Thoracic aorta (tissue), 2 donors: ENCODE measurements at regions not wholly inside any gene's neighbourhood (a gene's known extent, or its start where the extent isn't known, plus 50 kb on each side); places are given as distances from the start of the nearest gene placed in this dataset.

Experiments
- ATAC-seq: fragments of 150-250 bp; one replicate; pipeline ENCODE4 v1.8.0; 2017; ENCODE audit warnings: low read depth; ENCODE audit not compliant: insufficient number of reproducible peaks, low FRiP score
- DNase-seq: peaks from one replicate; pipeline ENCODE4 v3.0.0-alpha.2; 2020; ENCODE audit warnings: low spot score
- H3K27ac ChIP-seq, 2 donors: fragments of 200-600 bp; sonication (generic); 1 replicate in 1 of 2; 2 replicates in 1 of 2; pipeline ENCODE4 v1.5.1; 2016; ENCODE audit warnings: mild to moderate bottlenecking in 2 of 2, moderate library complexity in 2 of 2
- H3K27me3 ChIP-seq: fragments of 200-600 bp; sonication (generic); replicated peaks from 2 replicates; pipeline ENCODE4 v1.6.0; 2016; ENCODE audit warnings: mild to moderate bottlenecking; ENCODE audit not compliant: insufficient read depth
- H3K36me3 ChIP-seq: fragments of 200-600 bp; sonication (generic); one replicate; pipeline ENCODE4 v1.5.1; 2016
- H3K4me1 ChIP-seq, 2 donors: fragments of 200-600 bp; sonication (generic); 1 replicate in 1 of 2; 2 replicates in 1 of 2; pipeline versions ENCODE4 v1.5.1 to v1.6.0; 2016; ENCODE audit warnings: low read depth in 2 of 2, mild to moderate bottlenecking in 1 of 2; ENCODE audit not compliant: control insufficient read depth in 1 of 2
- H3K4me3 ChIP-seq: fragments of 200-600 bp; sonication (generic); 2 replicates; pipeline ENCODE4 v1.5.1; 2016; ENCODE audit warnings: mild to moderate bottlenecking
- H3K9me3 ChIP-seq: fragments of 200-600 bp; sonication (generic); 2 replicates; pipeline ENCODE4 v1.5.1; 2016
- CTCF ChIP-seq: fragments of 200-600 bp; sonication (generic); IDR thresholded peaks from one replicate; pipeline ENCODE4 v1.5.1; 2019; ENCODE audit warnings: antibody characterized with exemption

GRCh38 chr18:61719671-61720070 is 173.1 kb downstream of the RNF152 start:
- Histone ChIP-seq H3K9me3 (no peaks in the 10 kb centered on the region), H3K36me3 (no peaks in the 10 kb centered on the region), H3K27ac (no peak overlapping the region), H3K27me3 (no peaks in the 10 kb centered on the region), H3K4me3 (no peak overlapping the region), H3K4me1 (no peaks in the 10 kb centered on the region)
- ATAC-seq (no peak), DNase-seq (no peak)
- no peak for TF ChIP-seq CTCF

- DNase-seq (no peak), ATAC-seq (no peak)
- Histone ChIP-seq H3K27me3 (no peaks in the 10 kb centered on the region), H3K27ac (no peak overlapping the region), H3K36me3 (no peaks in the 10 kb centered on the region), H3K4me1 (no peaks in the 10 kb centered on the region), H3K9me3 (no peaks in the 10 kb centered on the region), H3K4me3 (no peak overlapping the region)
- TF ChIP-seq CTCF, result no peak
Observed at GRCh38 chr18:61718944-61719343, 173.9 kb downstream of the RNF152 start.

- no peaks in the 10 kb centered on the region for H3K4me1 ChIP-seq
- H3K27me3 ChIP-seq, result no peaks in the 10 kb centered on the region
- H3K9me3 ChIP-seq, result no peaks in the 10 kb centered on the region
- H3K36me3 ChIP-seq, result no peaks in the 10 kb centered on the region
- H3K27ac ChIP-seq, result no peak overlapping the region
- no peak for TF ChIP-seq CTCF
- no peak for DNase-seq
- no peak overlapping the region for H3K4me3 ChIP-seq
- no peak for ATAC-seq
Observed at GRCh38 chr18:61714421-61714820, 178.4 kb downstream of the RNF152 start.

- Histone ChIP-seq H3K27me3 (no peaks in the 10 kb centered on the region), H3K36me3 (no peaks in the 10 kb centered on the region), H3K4me1 (no peaks in the 10 kb centered on the region), H3K27ac (no peak overlapping the region), H3K9me3 (no peaks in the 10 kb centered on the region), H3K4me3 (no peak overlapping the region)
- ATAC-seq, result no peak
- DNase-seq, result no peak
- TF ChIP-seq CTCF, result no peak
Observed at GRCh38 chr18:61713502-61713901, 179.3 kb downstream of the RNF152 start.

- DNase-seq (no peak), ATAC-seq (no peak)
- no peak overlapping the region for H3K27ac ChIP-seq
- H3K27me3 ChIP-seq, result no peaks in the 10 kb centered on the region
- H3K36me3 ChIP-seq, result no peaks in the 10 kb centered on the region
- no peak for TF ChIP-seq CTCF
- no peak overlapping the region for H3K4me3 ChIP-seq
- no peaks in the 10 kb centered on the region for H3K4me1 ChIP-seq
- no peaks in the 10 kb centered on the region for H3K9me3 ChIP-seq
Observed at GRCh38 chr18:61710082-61710620, 182.7 kb downstream of the RNF152 start.
